Fibroblast of skin of right biceps (primary cell): ENCODE measurements at regions not wholly inside any gene's neighbourhood (a gene's known extent, or its start where the extent isn't known, plus 50 kb on each side); places are given as distances from the start of the nearest gene placed in this dataset.

ENCODE experiments used
- DNase-seq: peaks from one replicate; pipeline ENCODE4 v3.0.0-alpha.2; 2013

- DNase-seq, result no peak
These were observed 295.4 kb upstream of the KCNJ16 start for GRCh38 chr17:69779378-69780214.

DNA sequence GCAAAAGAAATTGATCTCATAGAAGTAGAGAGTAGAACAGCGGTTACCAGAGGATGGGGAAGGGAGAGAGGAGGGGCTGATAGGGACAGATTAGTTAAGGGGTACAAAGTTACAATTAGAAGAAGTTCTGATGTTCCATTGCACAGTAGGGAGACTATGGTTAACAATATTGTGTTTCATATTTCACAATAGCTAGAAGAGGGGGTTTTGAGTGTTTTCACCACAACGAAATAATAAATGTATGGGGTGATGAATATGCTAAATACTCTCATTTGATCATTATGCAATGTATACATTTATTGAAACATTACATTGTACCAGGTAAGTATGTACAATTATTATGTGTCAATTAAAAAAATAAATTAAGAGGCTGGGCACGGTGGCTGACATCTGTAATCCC lies 291.2 kb upstream of the KCNJ16 start:
- DNase-seq, result no peak

DNA sequence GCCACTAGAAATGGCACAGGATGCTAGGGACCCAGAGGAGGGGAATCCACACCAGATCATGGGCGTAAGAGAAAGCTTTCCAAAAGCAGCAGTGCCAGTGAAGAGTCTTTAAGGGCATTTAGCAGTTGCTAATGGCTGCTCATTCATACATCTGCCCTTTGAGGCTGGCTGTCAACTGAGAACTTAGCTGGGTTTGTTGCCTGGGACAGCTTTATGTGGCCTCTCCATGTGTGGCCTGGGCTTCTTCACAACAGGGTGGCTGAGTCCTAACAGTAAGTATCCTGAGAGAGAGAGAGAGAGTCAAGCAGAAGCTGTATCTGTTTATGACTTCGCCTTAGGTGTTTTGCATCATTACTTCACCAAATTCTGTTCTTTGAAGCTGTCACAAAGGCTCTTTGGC lies 286.1 kb upstream of the KCNJ16 start:
- DNase-seq, result no peak

DNA sequence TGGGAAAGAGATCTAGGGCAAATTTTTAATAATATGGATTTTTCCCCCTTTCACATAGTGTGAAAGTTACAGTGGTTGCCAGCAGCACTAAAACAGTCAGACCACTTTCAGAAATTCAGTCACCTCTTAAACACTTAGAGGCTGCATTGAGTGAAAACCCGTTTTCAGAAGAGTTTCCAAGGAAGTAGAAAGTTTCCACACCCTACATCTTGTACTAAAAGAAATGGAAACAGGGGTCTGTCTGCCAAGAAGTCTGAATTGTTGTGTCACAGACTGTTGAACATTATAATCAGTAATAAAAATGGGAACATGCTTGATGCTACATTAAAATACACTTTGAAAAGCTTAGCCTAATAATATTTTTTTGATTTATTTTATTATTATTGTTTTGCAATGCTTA lies 278.9 kb upstream of the KCNJ16 start:
- DNase-seq, result no peak

DNA sequence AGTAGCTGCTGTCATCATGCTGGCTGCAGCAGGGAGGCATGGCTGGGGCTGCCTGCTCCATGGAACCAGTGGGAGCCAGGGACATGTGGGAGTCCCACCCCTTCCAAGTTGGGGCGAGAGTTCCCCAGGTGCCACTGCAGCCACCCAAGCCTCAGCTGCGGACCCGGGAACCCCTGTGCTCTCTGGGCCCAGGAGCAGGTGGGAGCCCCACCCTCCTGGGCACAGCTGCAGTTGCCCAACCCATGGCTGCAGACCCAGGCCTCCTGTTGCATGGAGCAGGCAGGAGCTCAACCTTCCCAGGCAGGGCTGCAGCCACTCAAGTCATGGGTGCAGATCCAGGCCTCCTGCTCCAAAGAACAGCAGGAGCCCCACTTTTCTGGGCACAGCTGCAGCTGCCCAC lies 274.2 kb upstream of the KCNJ16 start:
- DNase-seq, result no peak

- DNase-seq, result no peak
These were observed 273.7 kb upstream of the KCNJ16 start for GRCh38 chr17:69801368-69801767.

GRCh38 chr17:69802045-69802740 lies 272.8 kb upstream of the KCNJ16 start:
- no peak for DNase-seq

GRCh38 chr17:69809331-69809730 lies 265.7 kb upstream of the KCNJ16 start:
- DNase-seq, result no peak

DNA sequence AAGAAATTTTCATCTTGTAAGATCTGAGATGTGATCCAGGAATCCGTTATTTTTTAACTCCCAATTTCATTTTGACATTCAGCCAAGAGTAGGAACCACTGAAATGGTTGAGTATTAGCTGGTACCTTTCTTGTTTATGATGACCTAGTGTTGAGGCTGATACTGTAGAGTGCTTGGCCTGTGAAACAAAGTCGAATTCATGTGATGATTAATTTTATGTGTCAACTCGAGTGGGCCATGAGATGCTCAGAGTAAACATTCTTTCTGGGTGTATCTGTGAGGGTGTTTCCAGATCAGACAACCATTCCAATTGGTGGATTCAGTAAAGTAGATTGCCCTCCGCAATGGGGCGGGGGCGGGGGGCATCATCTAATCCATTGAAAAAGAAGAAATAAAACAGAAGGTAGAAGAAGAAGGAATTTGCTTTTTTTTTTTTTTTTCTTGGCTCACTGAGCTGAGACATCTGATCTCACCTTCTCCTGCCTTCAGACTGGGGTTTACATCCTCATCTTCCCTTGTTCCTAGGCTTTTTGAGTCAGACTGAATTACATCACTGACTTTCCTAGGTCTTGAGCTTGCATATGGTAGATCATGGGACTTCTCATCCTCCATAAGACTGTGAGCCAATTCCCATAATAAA lies 264.6 kb upstream of the KCNJ16 start:
- no peak for DNase-seq

DNA sequence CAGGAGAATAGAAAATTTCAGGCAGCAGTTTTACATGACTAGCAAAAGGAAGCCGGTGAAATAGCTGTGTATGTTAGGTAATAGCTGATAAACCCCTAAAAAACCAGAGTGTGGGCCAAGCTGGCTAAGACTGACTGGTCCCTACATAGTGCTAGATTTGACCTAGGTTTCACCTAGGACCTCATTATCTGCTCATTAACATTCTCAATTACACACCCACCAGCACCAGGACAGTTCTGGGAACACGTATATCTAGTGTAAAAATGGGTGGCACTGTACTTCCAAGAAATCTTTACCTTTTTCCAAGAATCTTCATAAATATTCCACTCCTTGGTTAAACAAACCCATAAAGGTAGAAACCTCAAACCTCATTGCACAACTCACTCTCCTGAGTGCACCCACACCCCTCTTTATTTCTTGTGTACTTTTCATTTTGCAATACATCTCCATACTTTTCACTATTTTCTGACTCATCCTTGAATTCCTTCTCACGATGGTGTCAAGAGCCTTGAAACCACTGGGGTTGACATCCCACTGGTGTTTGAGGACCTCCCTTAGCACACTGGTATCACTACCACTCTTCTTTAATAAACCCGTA lies 262.7 kb upstream of the KCNJ16 start:
- peak; percentile 17 for DNase-seq

DNA sequence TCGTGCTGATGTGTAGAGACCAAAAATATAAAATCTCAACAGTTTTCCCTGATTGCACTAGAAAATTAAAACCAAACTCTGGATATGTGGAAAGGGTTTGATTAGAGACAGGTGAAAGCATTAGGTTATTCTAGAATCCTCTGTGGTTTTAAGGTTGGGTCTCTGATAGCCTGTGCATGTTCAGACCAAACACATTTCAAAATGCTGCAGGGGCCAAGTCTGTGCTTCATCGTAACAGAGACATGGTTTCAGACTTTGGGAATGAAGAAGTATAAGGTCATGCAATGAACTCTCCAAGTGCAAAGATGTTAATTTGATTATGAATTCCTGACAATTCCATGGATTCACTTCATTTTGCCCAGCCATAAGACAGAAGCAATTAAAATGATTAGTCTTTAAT lies 261.0 kb upstream of the KCNJ16 start:
- DNase-seq, result no peak

GRCh38 chr17:69815406-69815805 lies 259.6 kb upstream of the KCNJ16 start:
- DNase-seq, result no peak

- peak; percentile 49 for DNase-seq
These were observed 256.6 kb upstream of the KCNJ16 start for GRCh38 chr17:69818467-69818866.

GRCh38 chr17:69819316-69820087 lies 255.5 kb upstream of the KCNJ16 start:
- DNase-seq, result peak; percentile 72

DNA sequence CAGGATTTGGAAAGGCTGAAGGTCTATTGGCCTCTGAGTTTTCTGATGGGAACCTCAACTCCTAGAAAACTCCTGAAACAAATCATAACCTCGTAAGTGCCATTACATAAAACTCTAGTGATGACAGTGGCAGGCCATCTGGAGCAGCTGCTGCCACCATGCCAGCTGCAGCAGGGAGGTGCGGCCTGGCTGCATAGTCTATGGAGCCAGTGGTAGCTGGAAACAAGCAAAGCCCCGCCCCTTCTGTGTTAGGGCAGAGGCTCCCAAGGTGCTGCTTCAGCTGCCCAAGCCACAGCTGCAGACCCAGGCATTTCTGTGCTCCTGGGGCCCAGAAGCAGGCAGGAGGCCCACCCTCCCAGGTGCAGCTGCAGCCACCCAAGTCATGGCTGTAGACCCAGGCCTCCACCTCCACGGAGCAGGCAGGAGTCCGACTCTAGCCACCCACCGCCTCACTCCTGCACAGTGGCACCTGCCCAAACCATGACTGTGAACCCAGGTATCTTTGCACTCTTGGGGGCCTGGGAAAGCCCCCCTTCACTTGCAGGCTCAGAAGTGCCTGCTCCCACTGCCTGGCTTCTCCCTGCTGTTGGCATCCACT lies 254.1 kb upstream of the KCNJ16 start:
- DNase-seq, result no peak

GRCh38 chr17:69822314-69822875 lies 252.6 kb upstream of the KCNJ16 start:
- no peak for DNase-seq

GRCh38 chr17:69828087-69828486 lies 246.9 kb upstream of the KCNJ16 start:
- DNase-seq, result peak; percentile 69

GRCh38 chr17:69834494-69834893 lies 240.5 kb upstream of the KCNJ16 start:
- DNase-seq, result no peak

GRCh38 chr17:69851736-69852135 lies 223.3 kb upstream of the KCNJ16 start:
- DNase-seq, result no peak

DNA sequence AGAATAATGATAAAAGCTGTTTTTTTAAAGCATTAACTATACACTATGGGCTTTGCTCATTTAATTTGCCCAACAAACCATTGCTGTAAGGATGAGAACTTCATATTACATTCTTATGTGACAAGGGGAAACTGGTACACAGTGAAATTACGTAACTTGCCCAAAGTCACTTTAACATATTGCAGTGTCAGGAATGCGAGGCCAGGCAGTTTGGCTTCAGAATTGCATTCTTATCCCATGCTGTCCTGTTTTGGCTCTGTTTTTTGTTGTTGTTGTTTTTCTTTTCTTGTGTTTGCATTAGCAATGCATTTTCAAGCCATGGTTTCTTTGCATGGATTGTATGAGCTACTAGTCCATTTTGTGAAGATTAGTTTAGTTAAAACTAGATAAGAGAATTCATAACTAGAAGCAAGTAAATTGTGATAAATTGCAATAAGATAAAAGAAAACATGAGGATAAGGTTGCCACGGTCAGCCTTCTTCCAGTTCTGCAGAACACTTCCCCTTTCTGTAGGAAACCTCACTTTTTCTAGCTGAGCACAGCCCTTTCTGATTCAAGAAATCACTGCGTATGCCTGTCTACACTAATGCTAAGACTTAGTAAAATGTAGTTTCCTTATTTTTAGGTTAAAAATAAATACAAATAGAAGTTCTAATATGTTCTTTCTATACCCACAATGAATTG lies 221.3 kb upstream of the KCNJ16 start:
- DNase-seq, result peak; percentile 16

GRCh38 chr17:69854225-69854780 lies 220.7 kb upstream of the KCNJ16 start:
- DNase-seq, result no peak
